ENCODE measurements at regions not wholly inside any gene's neighbourhood (a gene's known extent, or its start where the extent isn't known, plus 50 kb on each side); places are given as distances from the start of the nearest gene placed in this dataset.

DNA sequence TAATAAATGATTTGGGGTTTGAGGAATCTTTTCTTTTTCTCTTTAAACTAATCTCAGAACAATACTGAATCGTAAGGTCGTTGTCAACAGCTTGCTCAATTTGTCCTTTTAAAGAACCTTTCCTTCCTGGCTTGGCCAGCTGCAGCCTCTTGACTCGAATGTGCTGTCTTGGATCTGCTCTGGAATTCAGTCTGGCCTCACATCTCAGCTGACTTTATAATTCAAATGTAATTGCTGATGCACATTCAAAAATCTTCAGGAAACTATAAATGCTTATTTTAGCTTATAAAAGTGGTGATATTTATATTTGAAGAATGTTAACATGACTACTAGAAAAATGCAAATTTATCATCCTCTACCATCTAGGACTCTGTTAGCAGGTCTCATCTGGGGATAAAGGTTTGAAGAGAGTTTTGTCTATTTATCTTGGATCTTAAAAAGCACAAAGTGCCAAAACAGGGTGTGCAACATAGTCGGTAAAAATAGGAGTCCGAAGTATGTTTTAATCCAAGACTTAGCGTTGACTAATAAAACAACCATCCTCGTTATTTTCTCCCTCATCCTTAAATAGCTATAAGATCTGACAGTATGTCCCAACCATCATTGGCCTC, 1035.2 kb downstream of the MCTP2 start (continued):
- TF ChIP-seq, protein P1, sequence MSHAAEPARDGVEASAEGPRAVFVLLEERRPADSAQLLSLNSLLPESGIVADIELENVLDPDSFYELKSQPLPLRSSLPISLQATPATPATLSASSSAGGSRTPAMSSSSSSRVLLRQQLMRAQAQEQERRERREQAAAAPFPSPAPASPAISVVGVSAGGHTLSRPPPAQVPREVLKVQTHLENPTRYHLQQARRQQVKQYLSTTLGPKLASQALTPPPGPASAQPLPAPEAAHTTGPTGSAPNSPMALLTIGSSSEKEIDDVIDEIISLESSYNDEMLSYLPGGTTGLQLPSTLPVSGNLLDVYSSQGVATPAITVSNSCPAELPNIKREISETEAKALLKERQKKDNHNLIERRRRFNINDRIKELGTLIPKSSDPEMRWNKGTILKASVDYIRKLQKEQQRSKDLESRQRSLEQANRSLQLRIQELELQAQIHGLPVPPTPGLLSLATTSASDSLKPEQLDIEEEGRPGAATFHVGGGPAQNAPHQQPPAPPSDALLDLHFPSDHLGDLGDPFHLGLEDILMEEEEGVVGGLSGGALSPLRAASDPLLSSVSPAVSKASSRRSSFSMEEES (CRISPR knock-in tag; IDR thresholded peaks at IDR 0.05), result no peak
- TF ChIP-seq, protein P2, sequence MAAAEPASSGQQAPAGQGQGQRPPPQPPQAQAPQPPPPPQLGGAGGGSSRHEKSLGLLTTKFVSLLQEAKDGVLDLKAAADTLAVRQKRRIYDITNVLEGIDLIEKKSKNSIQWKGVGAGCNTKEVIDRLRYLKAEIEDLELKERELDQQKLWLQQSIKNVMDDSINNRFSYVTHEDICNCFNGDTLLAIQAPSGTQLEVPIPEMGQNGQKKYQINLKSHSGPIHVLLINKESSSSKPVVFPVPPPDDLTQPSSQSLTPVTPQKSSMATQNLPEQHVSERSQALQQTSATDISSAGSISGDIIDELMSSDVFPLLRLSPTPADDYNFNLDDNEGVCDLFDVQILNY (CRISPR knock-in tag; conservative IDR thresholded peaks at IDR 0.05), result no peak
- TF ChIP-seq SSRP1 (CRISPR knock-in tag; IDR thresholded peaks at IDR 0.05) (no peak), ZNF552 (CRISPR knock-in tag; IDR thresholded peaks at IDR 0.05; ENCODE audit: borderline replicate concordance) (no peak), ZNF615 (CRISPR knock-in tag; IDR thresholded peaks at IDR 0.05; ENCODE audit: borderline replicate concordance) (no peak), JUN (CRISPR knock-in tag; IDR thresholded peaks at IDR 0.05) (no peak)

DNA sequence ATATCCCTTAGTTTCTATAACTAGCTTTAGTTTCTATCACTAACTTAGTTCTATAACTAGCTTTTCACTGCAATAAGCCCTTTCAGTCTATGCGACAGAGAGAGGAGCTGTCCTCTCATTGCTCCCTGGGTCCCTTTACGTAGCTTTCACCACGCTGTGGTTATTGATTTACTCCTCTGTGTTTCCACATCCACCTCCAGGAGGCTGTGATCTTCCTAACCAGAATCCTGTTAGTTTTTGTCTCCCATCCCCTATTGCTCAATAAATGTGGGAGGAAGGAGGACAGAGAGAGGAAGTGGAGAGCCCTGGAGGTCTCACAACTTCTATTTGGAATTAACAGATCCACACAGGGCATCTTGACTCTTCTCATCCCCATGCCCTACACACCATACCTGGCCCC, 1036.1 kb downstream of the MCTP2 start:
- CTCF ChIA-PET (ENCODE audit: low intra/inter-chr PET ratio, low total read pairs), result no interaction called here
- WGBS (ENCODE audit: low lambda C conversion rate), result 0% methylated on average over 3 of the region's 3 CpGs
- POLR2A ChIA-PET, result no interaction called here
- H3K27me3 ChIP-seq (ENCODE audit: control insufficient read depth in 1 of 2, insufficient read depth in 2 of 2, low read length in 2 of 2), result no peaks in the 10 kb centered on the region; a peak in 1 of 5 replicates
- no peak for FAIRE-seq
- H2AFZ ChIP-seq (ENCODE audit: low read length), result no peak overlapping the region
- H3K9ac ChIP-seq (ENCODE audit: insufficient read depth, low read depth, low read length), result no peak overlapping the region
- no TSS peak for BruUV-seq (replicated peaks)
- in situ Hi-C loops (cut with HindIII; ENCODE audit: extremely low pct_ligation_motif_present, low pct_unique_long_range_greater_than_20kb), result loop anchor here (10.0 to 25.0 kb wide), 2 partner anchors 1070 to 1967 kb away; partner anchors contain the start of gene NR2F2
- intact Hi-C loops (cut with micrococcal nuclease; ENCODE audit: unreplicated experiment), result no loop called here
- peaks cover 26% of the 10 kb centered on the region for H3K9me3 ChIP-seq (ENCODE audit: low read length)
- no peak overlapping the region for H3K27ac ChIP-seq (ENCODE audit: extremely low read length, insufficient read depth, low read length)
- H3K4me3 ChIP-seq (replicated peaks in 1 of 3; ENCODE audit: insufficient read depth in 1 of 3, low read depth in 2 of 3, low read length in 3 of 3), result no peak overlapping the region
- ATAC-seq, result no peak
- H3K79me2 ChIP-seq (ENCODE audit: insufficient read depth, low read length), result no peaks in the 10 kb centered on the region
- no peak overlapping the region for H3K4me2 ChIP-seq (ENCODE audit: low read depth, low read length)
- H3K4me1 ChIP-seq (ENCODE audit: insufficient read depth, low read length), result no peaks in the 10 kb centered on the region
- TF ChIP-seq GFI1 (CRISPR knock-in tag; IDR thresholded peaks at IDR 0.05; ENCODE audit: borderline replicate concordance) (no peak), CEBPG (CRISPR knock-in tag; IDR thresholded peaks at IDR 0.05) (no peak), RELA (CRISPR knock-in tag; IDR thresholded peaks at IDR 0.05) (no peak), KDM3A (CRISPR knock-in tag; IDR thresholded peaks at IDR 0.05; ENCODE audit: low read depth) (no peak), SOX13 (IDR thresholded peaks at IDR 0.05) (no peak), SOX13 (CRISPR knock-in tag; conservative IDR thresholded peaks at IDR 0.05 in 1 of 2, IDR thresholded peaks at IDR 0.05 in 1 of 2) (no peak), MAF1 (CRISPR knock-in tag; IDR thresholded peaks at IDR 0.05; ENCODE audit: borderline replicate concordance) (no peak), KAT7 (CRISPR knock-in tag; IDR thresholded peaks at IDR 0.05; ENCODE audit: borderline replicate concordance) (no peak), ZNF530 (CRISPR knock-in tag; IDR thresholded peaks at IDR 0.05; ENCODE audit: low read depth) (no peak), GABPA (IDR thresholded peaks at IDR 0.05; ENCODE audit: low read depth, low read length) (no peak), GABPA (CRISPR knock-in tag; IDR thresholded peaks at IDR 0.05; ENCODE audit: low read depth) (no peak), ZNF550 (CRISPR knock-in tag; IDR thresholded peaks at IDR 0.05; ENCODE audit: borderline replicate concordance) (no peak), NR2F6 (IDR thresholded peaks at IDR 0.05) (no peak), NR2F6 (CRISPR knock-in tag; IDR thresholded peaks at IDR 0.05) (no peak), FOXO1 (CRISPR knock-in tag; IDR thresholded peaks at IDR 0.05) (no peak)
- TF ChIP-seq, protein P3, sequence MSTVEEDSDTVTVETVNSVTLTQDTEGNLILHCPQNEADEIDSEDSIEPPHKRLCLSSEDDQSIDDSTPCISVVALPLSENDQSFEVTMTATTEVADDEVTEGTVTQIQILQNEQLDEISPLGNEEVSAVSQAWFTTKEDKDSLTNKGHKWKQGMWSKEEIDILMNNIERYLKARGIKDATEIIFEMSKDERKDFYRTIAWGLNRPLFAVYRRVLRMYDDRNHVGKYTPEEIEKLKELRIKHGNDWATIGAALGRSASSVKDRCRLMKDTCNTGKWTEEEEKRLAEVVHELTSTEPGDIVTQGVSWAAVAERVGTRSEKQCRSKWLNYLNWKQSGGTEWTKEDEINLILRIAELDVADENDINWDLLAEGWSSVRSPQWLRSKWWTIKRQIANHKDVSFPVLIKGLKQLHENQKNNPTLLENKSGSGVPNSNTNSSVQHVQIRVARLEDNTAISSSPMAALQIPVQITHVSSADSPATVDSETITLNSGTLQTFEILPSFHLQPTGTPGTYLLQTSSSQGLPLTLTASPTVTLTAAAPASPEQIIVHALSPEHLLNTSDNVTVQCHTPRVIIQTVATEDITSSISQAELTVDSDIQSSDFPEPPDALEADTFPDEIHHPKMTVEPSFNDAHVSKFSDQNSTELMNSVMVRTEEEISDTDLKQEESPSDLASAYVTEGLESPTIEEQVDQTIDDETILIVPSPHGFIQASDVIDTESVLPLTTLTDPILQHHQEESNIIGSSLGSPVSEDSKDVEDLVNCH (CRISPR knock-in tag; IDR thresholded peaks at IDR 0.05), result no peak
- DNase-seq (ENCODE audit: low spot score), result no peak
- H4K20me1 ChIP-seq (ENCODE audit: insufficient read depth, low read length), result no peaks in the 10 kb centered on the region
- no peaks in the 10 kb centered on the region for H3K36me3 ChIP-seq (replicated peaks in 1 of 2; ENCODE audit: control insufficient read depth in 1 of 2, insufficient read depth in 2 of 2, low read length in 2 of 2)
